ENCODE measurements at regions not wholly inside any gene's neighbourhood (a gene's known extent, or its start where the extent isn't known, plus 50 kb on each side); places are given as distances from the start of the nearest gene placed in this dataset.
"Not testable (repeated sequence)": the region's sequence is repeated elsewhere in the genome, so short reads cannot be mapped to it uniquely, and the experiment has no call there.

GRCh38 chr1:148679050-148679786 is 69.4 kb upstream of the NUDT4B start:
- DNase-seq (ENCODE audit: low read depth), result peak; percentile 4

GRCh38 chr1:148679787-148680326 is 68.7 kb upstream of the NUDT4B start:
- not testable (repeated sequence) for DNase-seq (ENCODE audit: low read depth)

- not testable (repeated sequence) for DNase-seq (ENCODE audit: low read depth)
These were observed 61.8 kb upstream of the NUDT4B start for GRCh38 chr1:148686735-148687134.

GRCh38 chr1:148687376-148687775 is 61.2 kb upstream of the NUDT4B start:
- not testable (repeated sequence) for DNase-seq (ENCODE audit: low read depth)
